ENCODE measurements at regions not wholly inside any gene's neighbourhood (a gene's known extent, or its start where the extent isn't known, plus 50 kb on each side); places are given as distances from the start of the nearest gene placed in this dataset.

DNA sequence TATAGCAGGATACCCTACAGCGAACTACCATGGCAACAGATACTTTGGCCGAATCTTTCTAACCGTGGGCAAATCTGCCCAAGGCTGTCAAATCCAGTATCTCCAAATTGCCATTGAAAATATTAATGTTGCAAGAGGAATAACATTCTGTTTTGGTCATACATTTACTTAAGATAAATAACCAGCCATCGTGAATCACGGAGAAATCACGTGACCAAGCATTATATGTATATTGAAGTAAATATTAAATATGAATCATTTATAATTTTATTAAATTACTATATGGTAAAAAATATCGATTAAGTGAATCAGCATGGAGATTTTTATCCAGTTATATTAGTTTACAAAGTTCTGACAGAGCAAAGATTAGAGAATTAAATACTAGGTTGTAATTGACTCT is 714.6 kb upstream of the GJE1 start:
- Histone ChIP-seq H3K27ac (peak overlapping the region in 1 of 4 donors; percentile 23), H3K36me3 (no peaks in the 10 kb centered on the region), H3K4me1 (peaks cover 5 to 22% of the 10 kb centered on the region in 2 donors), H3K4me3 (no peak overlapping the region), H3K9me3 (no peaks in the 10 kb centered on the region), H3K27me3 (no peaks in the 10 kb centered on the region)
- intact Hi-C loops (cut with DNase I; ENCODE audit: low total_unique reads) (no loop called here), in situ Hi-C loops (cut with MboI; ENCODE audit: low sequenced_read_pairs in 4 of 4) (no loop called here)
- no peak for DNase-seq
- TF ChIP-seq, protein P1, sequence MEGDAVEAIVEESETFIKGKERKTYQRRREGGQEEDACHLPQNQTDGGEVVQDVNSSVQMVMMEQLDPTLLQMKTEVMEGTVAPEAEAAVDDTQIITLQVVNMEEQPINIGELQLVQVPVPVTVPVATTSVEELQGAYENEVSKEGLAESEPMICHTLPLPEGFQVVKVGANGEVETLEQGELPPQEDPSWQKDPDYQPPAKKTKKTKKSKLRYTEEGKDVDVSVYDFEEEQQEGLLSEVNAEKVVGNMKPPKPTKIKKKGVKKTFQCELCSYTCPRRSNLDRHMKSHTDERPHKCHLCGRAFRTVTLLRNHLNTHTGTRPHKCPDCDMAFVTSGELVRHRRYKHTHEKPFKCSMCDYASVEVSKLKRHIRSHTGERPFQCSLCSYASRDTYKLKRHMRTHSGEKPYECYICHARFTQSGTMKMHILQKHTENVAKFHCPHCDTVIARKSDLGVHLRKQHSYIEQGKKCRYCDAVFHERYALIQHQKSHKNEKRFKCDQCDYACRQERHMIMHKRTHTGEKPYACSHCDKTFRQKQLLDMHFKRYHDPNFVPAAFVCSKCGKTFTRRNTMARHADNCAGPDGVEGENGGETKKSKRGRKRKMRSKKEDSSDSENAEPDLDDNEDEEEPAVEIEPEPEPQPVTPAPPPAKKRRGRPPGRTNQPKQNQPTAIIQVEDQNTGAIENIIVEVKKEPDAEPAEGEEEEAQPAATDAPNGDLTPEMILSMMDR (IDR thresholded peaks at IDR 0.05 in 4 of 5, conservative IDR thresholded peaks at IDR 0.05 in 1 of 5): no peak
- TF ChIP-seq POLR2A (IDR thresholded peaks at IDR 0.05): no peak
- no peak for ATAC-seq

DNA sequence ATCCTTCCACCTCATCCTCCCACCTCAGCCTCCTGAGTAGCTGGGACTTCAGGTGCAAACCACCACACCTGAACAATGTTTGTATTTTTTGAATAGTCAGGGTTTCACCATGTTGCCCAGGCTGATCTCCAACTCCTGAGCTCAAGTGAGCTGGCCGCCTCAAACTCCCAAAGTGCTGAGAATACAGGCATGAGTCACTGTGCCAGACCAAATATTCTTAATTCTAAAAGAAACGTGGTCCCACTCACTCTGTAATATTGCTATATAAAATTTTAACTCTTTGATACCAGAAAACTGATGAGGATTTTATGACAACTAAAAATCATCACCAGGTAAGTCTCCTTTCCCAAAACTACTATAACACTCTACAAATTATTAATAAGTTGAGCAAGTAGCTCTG is 716.8 kb upstream of the GJE1 start:
- H3K27ac ChIP-seq: peak overlapping the region in 2 of 4 donors; percentile 53 to 59
- in situ Hi-C loops (cut with MboI; ENCODE audit: low sequenced_read_pairs in 4 of 4) (no loop called here), intact Hi-C loops (cut with DNase I; ENCODE audit: low total_unique reads) (no loop called here)
- peaks cover 9 to 18% of the 10 kb centered on the region in 2 donors for H3K4me1 ChIP-seq
- no peak for ATAC-seq
- H3K36me3 ChIP-seq: no peaks in the 10 kb centered on the region
- no peaks in the 10 kb centered on the region for H3K9me3 ChIP-seq
- H3K27me3 ChIP-seq: no peaks in the 10 kb centered on the region
- no peak for DNase-seq
- H3K4me3 ChIP-seq: no peak overlapping the region
- TF ChIP-seq, protein P1 (IDR thresholded peaks at IDR 0.05 in 4 of 5, conservative IDR thresholded peaks at IDR 0.05 in 1 of 5): no peak
- no peak for TF ChIP-seq POLR2A (IDR thresholded peaks at IDR 0.05)

DNA sequence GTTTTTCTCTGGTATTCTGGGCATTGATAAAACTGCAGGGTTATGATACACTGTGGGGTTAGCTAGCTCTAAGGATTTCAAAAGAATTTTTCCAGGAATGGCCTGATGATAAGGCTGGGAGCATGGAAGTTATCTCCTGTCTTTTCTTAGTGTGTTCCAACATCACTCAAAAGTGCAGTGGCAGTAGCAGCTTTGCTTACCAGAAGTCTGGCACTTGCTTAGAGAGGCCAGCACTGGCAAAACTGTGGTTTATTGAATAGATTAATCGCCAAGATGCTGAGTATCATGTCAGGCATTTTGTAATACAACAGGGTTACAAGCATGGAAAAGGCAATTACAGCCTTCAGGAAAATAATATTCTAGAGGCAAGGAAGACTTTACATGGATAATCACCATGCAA is 719.5 kb upstream of the GJE1 start:
- Histone ChIP-seq H3K36me3 (no peaks in the 10 kb centered on the region), H3K9me3 (peaks cover 0 to 3% (median 0%) of the 10 kb centered on the region in 3 donors), H3K27me3 (no peaks in the 10 kb centered on the region), H3K4me1 (peaks cover 9 to 17% of the 10 kb centered on the region in 2 donors), H3K4me3 (peak overlapping the region in 1 of 4 donors; percentile 12), H3K27ac (peak overlapping the region in 3 of 4 donors; percentile 14 to 64 (median 50))
- in situ Hi-C loops (cut with MboI; ENCODE audit: low sequenced_read_pairs in 4 of 4): no loop called here
- no peak for TF ChIP-seq POLR2A (IDR thresholded peaks at IDR 0.05)
- TF ChIP-seq, protein P1 (IDR thresholded peaks at IDR 0.05 in 4 of 5, conservative IDR thresholded peaks at IDR 0.05 in 1 of 5): no peak
- no peak for DNase-seq
- peak; percentile 48 to 58 for ATAC-seq
- intact Hi-C loops (cut with DNase I; ENCODE audit: low total_unique reads): no loop called here

DNA sequence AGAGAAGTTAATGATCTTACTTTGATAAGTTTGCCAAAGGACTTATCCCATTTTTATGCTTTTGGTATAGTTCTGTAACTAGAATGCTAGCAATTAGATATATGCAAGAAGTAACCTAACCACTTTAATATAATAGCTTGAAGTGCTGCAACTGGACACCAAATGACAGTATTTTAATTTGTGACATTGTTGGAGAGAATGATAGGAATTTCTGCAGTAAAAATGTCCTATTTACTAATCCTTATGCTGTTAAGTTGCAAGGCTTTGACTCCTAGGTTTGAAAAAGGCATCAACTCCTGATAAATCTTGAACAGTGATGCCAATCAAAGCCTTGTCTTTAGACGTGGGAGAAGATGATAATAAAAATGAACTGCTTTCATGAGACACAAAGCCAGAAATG is 726.0 kb upstream of the GJE1 start:
- ATAC-seq (no peak), DNase-seq (no peak)
- intact Hi-C loops (cut with DNase I; ENCODE audit: low total_unique reads): no loop called here
- H3K9me3 ChIP-seq: peaks cover 0 to 3% (median 0%) of the 10 kb centered on the region in 3 donors
- H3K4me3 ChIP-seq: peak overlapping the region; percentile 35 to 50 (median 42)
- in situ Hi-C loops (cut with MboI; ENCODE audit: low sequenced_read_pairs in 4 of 4): no loop called here
- H3K36me3 ChIP-seq: no peaks in the 10 kb centered on the region
- peaks cover 15 to 23% of the 10 kb centered on the region in 2 donors for H3K4me1 ChIP-seq
- peak overlapping the region; percentile 76 to 90 (median 86) for H3K27ac ChIP-seq
- H3K27me3 ChIP-seq: no peaks in the 10 kb centered on the region
- no peak for TF ChIP-seq POLR2A (IDR thresholded peaks at IDR 0.05)
- TF ChIP-seq, protein P1 (IDR thresholded peaks at IDR 0.05 in 4 of 5, conservative IDR thresholded peaks at IDR 0.05 in 1 of 5): no peak

- intact Hi-C loops (cut with DNase I; ENCODE audit: low total_unique reads): no loop called here
- Histone ChIP-seq H3K4me1 (peaks cover 19 to 29% of the 10 kb centered on the region in 2 donors), H3K36me3 (no peaks in the 10 kb centered on the region), H3K27me3 (no peaks in the 10 kb centered on the region), H3K27ac (peak overlapping the region; percentile 76 to 90 (median 86)), H3K4me3 (peak overlapping the region; percentile 35 to 50 (median 42)), H3K9me3 (peaks cover 0 to under 1% (median 0%) of the 10 kb centered on the region in 3 donors)
- TF ChIP-seq, protein P1 (IDR thresholded peaks at IDR 0.05 in 4 of 5, conservative IDR thresholded peaks at IDR 0.05 in 1 of 5): no peak
- no peak for TF ChIP-seq POLR2A (IDR thresholded peaks at IDR 0.05)
- ATAC-seq: peak; percentile 60 to 67
- in situ Hi-C loops (cut with MboI; ENCODE audit: low sequenced_read_pairs in 4 of 4): no loop called here
- no peak for DNase-seq
Observed at GRCh38 chr6:141403827-141404226, 728.9 kb upstream of the GJE1 start.
